Mesothelial cell of epicardium (in vitro differentiated cells): ENCODE measurements at regions not wholly inside any gene's neighbourhood (a gene's known extent, or its start where the extent isn't known, plus 50 kb on each side); places are given as distances from the start of the nearest gene placed in this dataset.

Source experiments
- DNase-seq, 2 experiments: peaks; one replicate each; pipeline ENCODE4 v3.0.0; 2021; ENCODE audit warnings: low spot score in 2 of 2; ENCODE audit not compliant: unreplicated experiment in 2 of 2
- H3K27ac Mint-ChIP-seq: 2 replicates; pipeline ENCODE4 v1.8.0; 2021; ENCODE audit warnings: mixed read lengths
- H3K27me3 Mint-ChIP-seq: 2 replicates; pipeline ENCODE4 v1.8.0; 2021; ENCODE audit warnings: low read depth, mixed read lengths
- H3K36me3 Mint-ChIP-seq: 2 replicates; pipeline ENCODE4 v1.8.0; 2021; ENCODE audit warnings: mixed read lengths
- H3K4me1 Mint-ChIP-seq: 2 replicates; pipeline ENCODE4 v1.8.0; 2021; ENCODE audit warnings: mixed read lengths
- H3K4me3 Mint-ChIP-seq: 2 replicates; pipeline ENCODE4 v1.8.0; 2021; ENCODE audit warnings: mild to moderate bottlenecking, moderate library complexity, mixed read lengths
- H3K9me3 Mint-ChIP-seq: 2 replicates; pipeline ENCODE4 v1.8.0; 2021; ENCODE audit warnings: mixed read lengths
- CTCF ChIP-seq: fragments of 200-600 bp; sonication (generic); IDR thresholded peaks from one replicate; pipeline ENCODE4 v1.5.0; 2021; ENCODE audit warnings: antibody characterized with exemption; ENCODE audit not compliant: unreplicated experiment

- TF ChIP-seq CTCF = no peak
- H3K36me3 Mint-ChIP-seq = peaks cover 6% of the 10 kb centered on the region
- no peak for DNase-seq
- no peak overlapping the region for H3K4me3 Mint-ChIP-seq
- H3K27me3 Mint-ChIP-seq = no peaks in the 10 kb centered on the region
- peaks cover 30% of the 10 kb centered on the region for H3K9me3 Mint-ChIP-seq
- H3K4me1 Mint-ChIP-seq = peaks cover 2% of the 10 kb centered on the region
- no peak overlapping the region for H3K27ac Mint-ChIP-seq
Observed at GRCh38 chr13:80530902-80531301, 190.0 kb upstream of the SPRY2 start.

GRCh38 chr13:80530191-80530590 is 189.3 kb upstream of the SPRY2 start:
- H3K9me3 Mint-ChIP-seq = peaks cover 30% of the 10 kb centered on the region
- no peak for DNase-seq
- H3K27ac Mint-ChIP-seq = no peak overlapping the region
- no peaks in the 10 kb centered on the region for H3K27me3 Mint-ChIP-seq
- H3K36me3 Mint-ChIP-seq = peaks cover 6% of the 10 kb centered on the region
- no peaks in the 10 kb centered on the region for H3K4me1 Mint-ChIP-seq
- H3K4me3 Mint-ChIP-seq = no peak overlapping the region
- TF ChIP-seq CTCF = no peak

GRCh38 chr13:80529734-80530133 is 188.8 kb upstream of the SPRY2 start:
- Mint-ChIP-seq H3K4me3 (no peak overlapping the region), H3K27me3 (no peaks in the 10 kb centered on the region), H3K27ac (no peak overlapping the region), H3K4me1 (no peaks in the 10 kb centered on the region), H3K9me3 (peaks cover 30% of the 10 kb centered on the region), H3K36me3 (peaks cover 6% of the 10 kb centered on the region)
- no peak for DNase-seq
- TF ChIP-seq CTCF = no peak

GRCh38 chr13:80528733-80529132 is 187.8 kb upstream of the SPRY2 start:
- no peaks in the 10 kb centered on the region for H3K4me1 Mint-ChIP-seq
- no peaks in the 10 kb centered on the region for H3K27me3 Mint-ChIP-seq
- DNase-seq = no peak
- no peak for TF ChIP-seq CTCF
- H3K4me3 Mint-ChIP-seq = no peak overlapping the region
- peaks cover 30% of the 10 kb centered on the region for H3K9me3 Mint-ChIP-seq
- H3K27ac Mint-ChIP-seq = no peak overlapping the region
- H3K36me3 Mint-ChIP-seq = peaks cover 6% of the 10 kb centered on the region

- peaks cover 30% of the 10 kb centered on the region for H3K9me3 Mint-ChIP-seq
- no peak overlapping the region for H3K4me3 Mint-ChIP-seq
- H3K27me3 Mint-ChIP-seq = no peaks in the 10 kb centered on the region
- no peak for DNase-seq
- no peaks in the 10 kb centered on the region for H3K4me1 Mint-ChIP-seq
- H3K27ac Mint-ChIP-seq = no peak overlapping the region
- TF ChIP-seq CTCF = no peak
- peaks cover 6% of the 10 kb centered on the region for H3K36me3 Mint-ChIP-seq
Observed at GRCh38 chr13:80527400-80527799, 186.5 kb upstream of the SPRY2 start.
